ENCODE measurements at regions not wholly inside any gene's neighbourhood (a gene's known extent, or its start where the extent isn't known, plus 50 kb on each side); places are given as distances from the start of the nearest gene placed in this dataset.

DNA sequence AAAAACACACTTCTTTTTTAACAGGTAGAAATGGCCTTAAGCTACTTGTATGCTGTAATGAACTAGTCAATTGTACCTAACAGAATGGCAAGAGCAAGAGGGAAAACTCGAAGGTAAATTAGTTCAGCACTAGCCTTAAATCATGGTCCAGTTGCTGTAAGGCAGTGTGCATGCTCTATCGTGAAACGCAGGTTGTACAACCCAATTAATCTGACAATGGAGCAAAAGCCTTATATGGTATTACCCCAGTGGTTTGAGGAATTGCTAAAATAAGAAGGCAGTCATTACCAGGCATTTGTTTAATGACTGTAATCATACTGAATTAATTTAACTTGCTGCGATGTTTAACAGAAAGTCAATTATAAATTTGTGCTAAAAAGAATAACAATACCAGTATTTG is 69.3 kb upstream of the SOX4 start:
- no peak for DNase-seq (ENCODE audit: low read depth)
- TF ChIP-seq, protein P1, sequence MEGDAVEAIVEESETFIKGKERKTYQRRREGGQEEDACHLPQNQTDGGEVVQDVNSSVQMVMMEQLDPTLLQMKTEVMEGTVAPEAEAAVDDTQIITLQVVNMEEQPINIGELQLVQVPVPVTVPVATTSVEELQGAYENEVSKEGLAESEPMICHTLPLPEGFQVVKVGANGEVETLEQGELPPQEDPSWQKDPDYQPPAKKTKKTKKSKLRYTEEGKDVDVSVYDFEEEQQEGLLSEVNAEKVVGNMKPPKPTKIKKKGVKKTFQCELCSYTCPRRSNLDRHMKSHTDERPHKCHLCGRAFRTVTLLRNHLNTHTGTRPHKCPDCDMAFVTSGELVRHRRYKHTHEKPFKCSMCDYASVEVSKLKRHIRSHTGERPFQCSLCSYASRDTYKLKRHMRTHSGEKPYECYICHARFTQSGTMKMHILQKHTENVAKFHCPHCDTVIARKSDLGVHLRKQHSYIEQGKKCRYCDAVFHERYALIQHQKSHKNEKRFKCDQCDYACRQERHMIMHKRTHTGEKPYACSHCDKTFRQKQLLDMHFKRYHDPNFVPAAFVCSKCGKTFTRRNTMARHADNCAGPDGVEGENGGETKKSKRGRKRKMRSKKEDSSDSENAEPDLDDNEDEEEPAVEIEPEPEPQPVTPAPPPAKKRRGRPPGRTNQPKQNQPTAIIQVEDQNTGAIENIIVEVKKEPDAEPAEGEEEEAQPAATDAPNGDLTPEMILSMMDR (IDR thresholded peaks at IDR 0.05; ENCODE audit: low read depth, low read length, missing control alignments): no peak
- H3K4me3 ChIP-seq (ENCODE audit: low read depth, low read length): no peak overlapping the region

DNA sequence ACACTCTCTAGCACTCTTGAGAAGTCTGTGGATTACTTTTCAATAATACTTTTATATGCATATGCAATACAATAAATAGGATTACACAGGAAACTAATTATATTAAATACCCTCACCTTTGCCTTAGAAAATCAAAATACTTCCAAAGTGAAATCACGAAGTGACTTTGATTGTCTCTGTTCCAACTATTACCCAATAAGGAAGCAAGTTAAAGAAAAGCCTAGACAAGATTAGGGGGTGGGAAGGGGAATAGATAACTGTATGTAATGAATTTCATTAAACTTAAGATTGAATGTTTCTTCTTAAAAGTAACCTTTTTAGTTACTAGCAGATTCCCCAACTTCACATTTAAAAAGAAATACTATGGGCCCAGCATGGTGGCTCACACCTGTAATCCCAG is 66.6 kb upstream of the SOX4 start:
- no peak overlapping the region for H3K4me3 ChIP-seq (ENCODE audit: low read depth, low read length)
- no peak for DNase-seq (ENCODE audit: low read depth)
- TF ChIP-seq, protein P1 (IDR thresholded peaks at IDR 0.05; ENCODE audit: low read depth, low read length, missing control alignments): no peak

DNA sequence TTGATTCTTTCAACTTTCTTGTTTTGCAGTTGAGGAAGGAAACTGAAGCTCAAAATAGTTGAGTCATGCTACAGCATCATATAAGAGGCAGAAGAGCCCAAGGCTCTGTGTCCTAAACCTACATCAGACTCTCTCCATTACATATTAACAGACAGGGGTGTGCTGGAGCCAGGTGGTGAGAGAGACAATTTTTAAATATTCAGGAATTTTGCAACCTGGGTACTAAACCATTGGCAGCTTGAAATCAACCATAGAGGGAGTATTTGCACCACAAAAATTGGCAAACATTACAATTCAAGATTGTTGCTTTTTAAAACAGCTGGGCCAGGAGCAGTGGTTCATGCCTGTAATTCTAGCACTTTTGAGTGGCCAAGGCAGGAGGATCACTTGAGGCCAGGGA is 65.8 kb upstream of the SOX4 start:
- DNase-seq (ENCODE audit: low read depth): no peak
- TF ChIP-seq, protein P1 (IDR thresholded peaks at IDR 0.05; ENCODE audit: low read depth, low read length, missing control alignments): no peak

DNA sequence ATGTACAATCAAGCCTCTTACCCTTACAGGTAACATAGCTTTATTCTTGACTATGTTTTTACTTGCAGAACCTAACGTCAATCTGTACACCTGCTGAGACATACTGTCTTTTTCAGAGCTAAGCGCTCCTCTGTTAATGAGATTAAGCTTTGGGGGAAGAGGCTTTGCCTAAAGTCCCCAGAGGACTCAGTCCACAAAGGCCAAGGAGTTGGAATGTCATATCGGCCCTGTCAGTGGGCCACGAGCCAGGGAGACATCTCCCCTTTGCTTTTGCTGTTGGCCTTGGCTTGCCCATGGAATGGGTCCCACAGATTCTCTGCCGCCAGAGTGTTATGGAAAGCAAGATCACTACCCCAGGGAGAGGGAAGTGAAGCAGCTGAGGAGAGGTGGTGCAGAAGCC is 64.1 kb upstream of the SOX4 start:
- TF ChIP-seq, protein P1 (IDR thresholded peaks at IDR 0.05; ENCODE audit: low read depth, low read length, missing control alignments): no peak

More for the DNA sequence above, 65.8 kb upstream of the SOX4 start:
- no peak overlapping the region for H3K4me3 ChIP-seq (ENCODE audit: low read depth, low read length)

DNA sequence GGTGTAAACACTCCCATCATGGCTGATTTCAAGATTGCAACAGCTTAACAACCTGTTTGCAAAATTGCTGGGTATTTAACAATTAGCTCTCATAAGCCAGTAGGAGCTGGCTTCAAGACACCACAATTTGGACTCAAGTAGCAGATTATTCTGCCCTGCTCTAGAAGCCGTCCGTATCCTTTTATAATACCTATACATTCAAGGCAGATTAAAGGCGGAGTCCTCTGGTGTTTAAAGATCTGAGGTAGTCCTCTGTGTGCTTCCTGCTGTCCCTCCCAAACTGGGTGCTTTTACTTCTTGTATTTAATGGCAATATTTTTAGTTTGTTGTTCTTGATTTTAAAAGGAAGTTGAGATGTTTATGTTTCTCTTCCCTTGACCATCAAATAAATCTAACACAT is 62.2 kb upstream of the SOX4 start:
- TF ChIP-seq, protein P1 (IDR thresholded peaks at IDR 0.05; ENCODE audit: low read depth, low read length, missing control alignments): no peak
- no peak overlapping the region for H3K4me3 ChIP-seq (ENCODE audit: low read depth, low read length)
- no peak for DNase-seq (ENCODE audit: low read depth)

More for the DNA sequence above, 64.1 kb upstream of the SOX4 start:
- DNase-seq (ENCODE audit: low read depth): no peak
- no peak overlapping the region for H3K4me3 ChIP-seq (ENCODE audit: low read depth, low read length)

DNA sequence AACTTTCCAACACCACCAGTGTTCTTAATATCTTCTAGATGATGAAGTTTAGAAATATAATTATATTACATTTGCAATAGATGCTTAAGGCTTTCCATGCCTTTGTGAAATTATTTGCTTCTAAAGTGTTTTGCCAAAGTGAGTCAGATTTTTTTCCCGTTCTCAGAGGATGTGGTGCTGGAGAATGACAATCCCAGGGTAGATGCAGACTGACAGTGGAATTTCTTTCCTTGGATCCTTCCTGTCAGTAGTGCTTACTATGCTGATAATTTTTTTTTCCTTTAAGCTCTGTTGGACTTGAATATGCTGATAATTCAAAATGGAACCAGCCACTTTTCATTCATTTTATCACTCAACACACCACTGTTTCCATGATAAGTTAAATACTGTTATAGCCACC is 59.9 kb upstream of the SOX4 start:
- DNase-seq (ENCODE audit: low read depth): no peak
- H3K4me3 ChIP-seq (ENCODE audit: low read depth, low read length): no peak overlapping the region
- TF ChIP-seq, protein P1 (IDR thresholded peaks at IDR 0.05; ENCODE audit: low read depth, low read length, missing control alignments): no peak

DNA sequence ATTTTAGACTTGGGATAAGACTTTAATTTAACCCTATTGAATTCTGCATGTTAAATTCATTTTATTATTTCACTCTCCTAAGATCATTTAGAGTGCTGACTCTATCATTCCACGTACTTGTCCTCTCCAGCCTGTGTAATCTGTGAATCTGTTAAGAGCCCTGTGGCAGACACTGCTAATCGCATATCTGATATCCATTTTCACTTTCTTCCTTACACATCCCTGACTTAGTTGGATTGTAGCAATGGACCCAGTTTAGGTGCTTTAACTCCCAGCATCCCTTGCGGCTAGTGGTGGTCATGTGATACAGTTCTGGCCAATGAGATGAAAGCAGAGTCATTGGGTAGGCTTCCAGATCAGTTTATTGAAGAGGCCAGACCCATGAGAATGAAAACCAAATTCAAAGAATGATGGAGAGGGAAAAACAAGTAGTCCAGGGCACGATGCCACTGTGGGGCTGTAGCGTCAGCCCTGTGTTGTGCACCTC is 57.2 kb upstream of the SOX4 start:
- H3K4me3 ChIP-seq (ENCODE audit: low read depth, low read length): no peak overlapping the region
- DNase-seq (ENCODE audit: low read depth): no peak
- TF ChIP-seq, protein P1 (IDR thresholded peaks at IDR 0.05; ENCODE audit: low read depth, low read length, missing control alignments): no peak
